WTC11 (cell line): ENCODE measurements at regions not wholly inside any gene's neighbourhood (a gene's known extent, or its start where the extent isn't known, plus 50 kb on each side); places are given as distances from the start of the nearest gene placed in this dataset.

ENCODE experiments used
- ATAC-seq: fragments of 200-7000 bp; cut with Tn5 transposase; 2 replicates; pipeline ENCODE4 v1.10.0; 2021; ENCODE audit warnings: mild to moderate bottlenecking, moderate library complexity
- CTCF ChIA-PET: fragments of 300-600 bp; sonication (Branson Sonifier 250); formaldehyde crosslinking; loops from one replicate; lab custom pipeline; 2021; ENCODE audit warnings: antibody characterized with exemption; lab: Charles Lee
- POLR2A ChIA-PET: fragments of 350-600 bp; sonication (Branson Sonifier 250); formaldehyde crosslinking; loops from one replicate; lab custom pipeline; 2021; ENCODE audit warnings: antibody characterized with exemption; lab: Charles Lee
- DNase-seq: peaks from one replicate; pipeline ENCODE4 v3.0.0; 2021; ENCODE audit warnings: low spot score
- H3K27ac Mint-ChIP-seq: 2 replicates; pipeline ENCODE4 v1.8.0; 2021; ENCODE audit warnings: mixed read lengths
- H3K27me3 Mint-ChIP-seq: 2 replicates; pipeline ENCODE4 v1.8.0; 2021; ENCODE audit warnings: low read depth, mild to moderate bottlenecking, moderate library complexity, mixed read lengths
- H3K36me3 Mint-ChIP-seq: 2 replicates; pipeline ENCODE4 v1.8.0; 2021; ENCODE audit warnings: mixed read lengths
- H3K4me1 Mint-ChIP-seq: 2 replicates; pipeline ENCODE4 v1.8.0; 2022; ENCODE audit warnings: mixed read lengths
- H3K4me3 Mint-ChIP-seq: 2 replicates; pipeline ENCODE4 v1.8.0; 2021; ENCODE audit warnings: mild to moderate bottlenecking, moderate library complexity, mixed read lengths
- H3K9me3 Mint-ChIP-seq: 2 replicates; pipeline ENCODE4 v1.8.0; 2021; ENCODE audit warnings: mixed read lengths
- AR ChIP-seq: fragments of 250-450 bp; sonication (Bioruptor Pico); IDR thresholded peaks from 2 replicates; pipeline ENCODE4 v1.9.0; 2021; ENCODE audit warnings: mild to moderate bottlenecking
- ATF6 ChIP-seq: sonication (generic); formaldehyde crosslinking; IDR thresholded peaks from 2 replicates; pipeline ENCODE4 v1.8.1; 2023; ENCODE audit warnings: mild to moderate bottlenecking, missing genetic modification reagents
- CREM ChIP-seq: sonication (generic); formaldehyde crosslinking; IDR thresholded peaks from 2 replicates; pipeline ENCODE4 v1.8.1; 2022; ENCODE audit warnings: mild to moderate bottlenecking, missing genetic modification reagents, moderate library complexity
- KAT7 ChIP-seq: sonication (generic); formaldehyde crosslinking; IDR thresholded peaks from 2 replicates; pipeline ENCODE4 v1.8.1; 2023; ENCODE audit warnings: missing genetic modification reagents, mild to moderate bottlenecking, borderline replicate concordance
- NR2C2 ChIP-seq: sonication (generic); formaldehyde crosslinking; IDR thresholded peaks from 2 replicates; pipeline ENCODE4 v1.8.0; 2022; ENCODE audit warnings: mild to moderate bottlenecking, missing genetic modification reagents
- NR3C1 ChIP-seq: sonication (generic); formaldehyde crosslinking; conservative IDR thresholded peaks from 2 replicates; pipeline ENCODE4 v1.8.1; 2023; ENCODE audit warnings: low read depth, mild to moderate bottlenecking, missing genetic modification reagents
- PRRX2 ChIP-seq: fragments of 250-450 bp; sonication (Bioruptor Pico); IDR thresholded peaks from 2 replicates; pipeline ENCODE4 v1.8.0; 2021; ENCODE audit warnings: mild to moderate bottlenecking
- RORB ChIP-seq: fragments of 250-450 bp; sonication (Bioruptor Pico); IDR thresholded peaks from 2 replicates; pipeline ENCODE4 v1.9.0; 2021; ENCODE audit warnings: mild to moderate bottlenecking
- ZNF121 ChIP-seq: sonication (generic); formaldehyde crosslinking; IDR thresholded peaks from 2 replicates; pipeline ENCODE4 v1.8.0; 2023; ENCODE audit warnings: missing genetic modification reagents
- ZNF138 ChIP-seq: sonication (generic); formaldehyde crosslinking; conservative IDR thresholded peaks from 2 replicates; pipeline ENCODE4 v1.8.1; 2022; ENCODE audit warnings: mild to moderate bottlenecking, moderate library complexity, missing genetic modification reagents
- ZNF232 ChIP-seq: sonication (generic); formaldehyde crosslinking; IDR thresholded peaks from 2 replicates; pipeline ENCODE4 v1.8.0; 2022; ENCODE audit warnings: mild to moderate bottlenecking, missing genetic modification reagents
- ZNF281 ChIP-seq: sonication (generic); formaldehyde crosslinking; IDR thresholded peaks from 2 replicates; pipeline ENCODE4 v1.8.0; 2023; ENCODE audit warnings: mild to moderate bottlenecking, missing genetic modification reagents
- ZNF423 ChIP-seq: fragments of 250-450 bp; sonication (Bioruptor Pico); IDR thresholded peaks from 2 replicates; pipeline ENCODE4 v2.1.2; 2022; ENCODE audit warnings: mild to moderate bottlenecking, moderate library complexity
- TF ChIP-seq, protein P1 (sequence below): sonication (generic); formaldehyde crosslinking; IDR thresholded peaks from 2 replicates; pipeline ENCODE4 v1.8.1; 2023; ENCODE audit warnings: mild to moderate bottlenecking, missing genetic modification reagents
- TF ChIP-seq, protein P2 (sequence below): sonication (generic); formaldehyde crosslinking; IDR thresholded peaks from 2 replicates; pipeline ENCODE4 v1.8.1; 2023; ENCODE audit warnings: mild to moderate bottlenecking, moderate library complexity, missing genetic modification reagents
- TF ChIP-seq, protein P3 (sequence below): fragments of 250-450 bp; sonication (Bioruptor Pico); IDR thresholded peaks from 2 replicates; pipeline ENCODE4 v1.9.0; 2021; ENCODE audit warnings: mild to moderate bottlenecking
- TF ChIP-seq, protein P4 (sequence below): sonication (generic); formaldehyde crosslinking; IDR thresholded peaks from 2 replicates; pipeline ENCODE4 v1.8.1; 2022; ENCODE audit warnings: mild to moderate bottlenecking, missing genetic modification reagents, moderate library complexity, borderline replicate concordance

DNA sequence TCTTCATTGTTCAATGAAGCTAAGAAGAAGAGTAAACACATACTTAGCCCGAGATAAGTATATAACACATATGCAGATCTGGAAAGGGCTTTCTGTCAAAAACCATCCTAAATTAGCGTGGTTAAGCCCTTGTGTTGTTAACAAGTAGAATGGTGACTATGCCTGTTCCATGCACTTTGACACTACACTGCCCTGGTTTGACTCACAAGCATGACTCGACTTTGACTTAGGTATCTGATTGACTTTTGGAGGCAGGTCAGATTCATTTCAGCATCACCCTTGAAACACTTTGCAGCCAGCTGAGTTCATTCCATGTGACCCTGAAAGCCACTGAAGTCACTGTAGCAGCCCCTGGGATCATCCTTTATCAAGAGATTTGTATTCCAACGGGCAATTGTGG is 239.8 kb downstream of the TBX18 start:
- H3K27me3 Mint-ChIP-seq: peaks cover 4% of the 10 kb centered on the region; the same call in 1 of the 2 replicates
- ChIA-PET CTCF (no interaction called here), POLR2A (no interaction called here)
- DNase-seq (no peak), ATAC-seq (no peak)
- H3K9me3 Mint-ChIP-seq: no peaks in the 10 kb centered on the region
- TF ChIP-seq AR (CRISPR knock-in tag): no peak
- no peak for TF ChIP-seq ATF6 (CRISPR knock-in tag)
- TF ChIP-seq ZNF138 (CRISPR knock-in tag): no peak
- TF ChIP-seq, protein P1, sequence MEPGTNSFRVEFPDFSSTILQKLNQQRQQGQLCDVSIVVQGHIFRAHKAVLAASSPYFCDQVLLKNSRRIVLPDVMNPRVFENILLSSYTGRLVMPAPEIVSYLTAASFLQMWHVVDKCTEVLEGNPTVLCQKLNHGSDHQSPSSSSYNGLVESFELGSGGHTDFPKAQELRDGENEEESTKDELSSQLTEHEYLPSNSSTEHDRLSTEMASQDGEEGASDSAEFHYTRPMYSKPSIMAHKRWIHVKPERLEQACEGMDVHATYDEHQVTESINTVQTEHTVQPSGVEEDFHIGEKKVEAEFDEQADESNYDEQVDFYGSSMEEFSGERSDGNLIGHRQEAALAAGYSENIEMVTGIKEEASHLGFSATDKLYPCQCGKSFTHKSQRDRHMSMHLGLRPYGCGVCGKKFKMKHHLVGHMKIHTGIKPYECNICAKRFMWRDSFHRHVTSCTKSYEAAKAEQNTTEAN (CRISPR knock-in tag): no peak
- no peak for TF ChIP-seq NR3C1 (CRISPR knock-in tag)
- peaks cover 4% of the 10 kb centered on the region for H3K4me1 Mint-ChIP-seq
- no peak overlapping the region for H3K27ac Mint-ChIP-seq
- H3K4me3 Mint-ChIP-seq: no peak overlapping the region
- no peaks in the 10 kb centered on the region for H3K36me3 Mint-ChIP-seq

- no peak for ATAC-seq
- peaks cover 4% of the 10 kb centered on the region; the same call in 1 of the 2 replicates for H3K27me3 Mint-ChIP-seq
- peaks cover 5% of the 10 kb centered on the region for H3K4me1 Mint-ChIP-seq
- no peaks in the 10 kb centered on the region for H3K36me3 Mint-ChIP-seq
- H3K4me3 Mint-ChIP-seq: no peak overlapping the region
- POLR2A ChIA-PET: no interaction called here
- CTCF ChIA-PET: no interaction called here
- no peak overlapping the region for H3K27ac Mint-ChIP-seq
- no peak for DNase-seq
- H3K9me3 Mint-ChIP-seq: no peaks in the 10 kb centered on the region
- TF ChIP-seq PRRX2 (CRISPR knock-in tag) (no peak), CREM (no peak), ZNF281 (CRISPR knock-in tag) (no peak), ZNF121 (CRISPR knock-in tag) (no peak), RORB (CRISPR knock-in tag) (no peak), ZNF232 (CRISPR knock-in tag) (no peak), ZNF423 (CRISPR knock-in tag) (no peak), NR2C2 (CRISPR knock-in tag) (no peak), KAT7 (no peak)
- TF ChIP-seq, protein P2, sequence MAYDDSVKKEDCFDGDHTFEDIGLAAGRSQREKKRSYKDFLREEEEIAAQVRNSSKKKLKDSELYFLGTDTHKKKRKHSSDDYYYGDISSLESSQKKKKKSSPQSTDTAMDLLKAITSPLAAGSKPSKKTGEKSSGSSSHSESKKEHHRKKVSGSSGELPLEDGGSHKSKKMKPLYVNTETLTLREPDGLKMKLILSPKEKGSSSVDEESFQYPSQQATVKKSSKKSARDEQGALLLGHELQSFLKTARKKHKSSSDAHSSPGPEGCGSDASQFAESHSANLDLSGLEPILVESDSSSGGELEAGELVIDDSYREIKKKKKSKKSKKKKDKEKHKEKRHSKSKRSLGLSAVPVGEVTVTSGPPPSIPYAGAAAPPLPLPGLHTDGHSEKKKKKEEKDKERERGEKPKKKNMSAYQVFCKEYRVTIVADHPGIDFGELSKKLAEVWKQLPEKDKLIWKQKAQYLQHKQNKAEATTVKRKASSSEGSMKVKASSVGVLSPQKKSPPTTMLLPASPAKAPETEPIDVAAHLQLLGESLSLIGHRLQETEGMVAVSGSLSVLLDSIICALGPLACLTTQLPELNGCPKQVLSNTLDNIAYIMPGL (CRISPR knock-in tag): no peak
- TF ChIP-seq, protein P1 (CRISPR knock-in tag): no peak
- TF ChIP-seq, protein P3, sequence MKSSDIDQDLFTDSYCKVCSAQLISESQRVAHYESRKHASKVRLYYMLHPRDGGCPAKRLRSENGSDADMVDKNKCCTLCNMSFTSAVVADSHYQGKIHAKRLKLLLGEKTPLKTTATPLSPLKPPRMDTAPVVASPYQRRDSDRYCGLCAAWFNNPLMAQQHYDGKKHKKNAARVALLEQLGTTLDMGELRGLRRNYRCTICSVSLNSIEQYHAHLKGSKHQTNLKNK: no peak
- TF ChIP-seq, protein P4, sequence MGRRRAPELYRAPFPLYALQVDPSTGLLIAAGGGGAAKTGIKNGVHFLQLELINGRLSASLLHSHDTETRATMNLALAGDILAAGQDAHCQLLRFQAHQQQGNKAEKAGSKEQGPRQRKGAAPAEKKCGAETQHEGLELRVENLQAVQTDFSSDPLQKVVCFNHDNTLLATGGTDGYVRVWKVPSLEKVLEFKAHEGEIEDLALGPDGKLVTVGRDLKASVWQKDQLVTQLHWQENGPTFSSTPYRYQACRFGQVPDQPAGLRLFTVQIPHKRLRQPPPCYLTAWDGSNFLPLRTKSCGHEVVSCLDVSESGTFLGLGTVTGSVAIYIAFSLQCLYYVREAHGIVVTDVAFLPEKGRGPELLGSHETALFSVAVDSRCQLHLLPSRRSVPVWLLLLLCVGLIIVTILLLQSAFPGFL: no peak
Measured at GRCh38 chr6:84522135-84522549, 242.3 kb downstream of the TBX18 start.
